Loucy (cell line): ENCODE measurements at regions not wholly inside any gene's neighbourhood (a gene's known extent, or its start where the extent isn't known, plus 50 kb on each side); places are given as distances from the start of the nearest gene placed in this dataset.

ENCODE experiments used
- H2AFZ ChIP-seq: fragments of 200-600 bp; sonication (generic); 2 replicates; pipeline ENCODE4 v1.6.0; 2016; ENCODE audit warnings: antibody characterized with exemption, mild to moderate bottlenecking, low read length, moderate library complexity
- H3F3A ChIP-seq: fragments of 200-600 bp; 2 replicates; pipeline ENCODE4 v1.6.0; 2016; ENCODE audit warnings: antibody characterized with exemption, low read depth, mild to moderate bottlenecking
- H3K27me3 ChIP-seq: fragments of 200-600 bp; sonication (generic); 2 replicates; pipeline ENCODE4 v1.6.1; 2014; ENCODE audit warnings: low read length, mild to moderate bottlenecking; ENCODE audit not compliant: insufficient read depth, poor library complexity, severe bottlenecking
- H3K36me3 ChIP-seq: fragments of 200-600 bp; sonication (generic); 2 replicates; pipeline ENCODE4 v1.6.1; 2016; ENCODE audit warnings: low read length; ENCODE audit not compliant: insufficient read depth
- H3K4me1 ChIP-seq: fragments of 200-600 bp; sonication (generic); 2 replicates; pipeline ENCODE4 v1.5.1; 2014; ENCODE audit warnings: low read length, mild to moderate bottlenecking; ENCODE audit not compliant: insufficient read depth, poor library complexity, severe bottlenecking
- H3K4me2 ChIP-seq: fragments of 200-600 bp; sonication (generic); 2 replicates; pipeline ENCODE4 v1.6.0; 2014; ENCODE audit warnings: antibody characterized with exemption, low read length, low read depth, mild to moderate bottlenecking; ENCODE audit not compliant: poor library complexity, severe bottlenecking
- H3K4me3 ChIP-seq: fragments of 200-600 bp; sonication (generic); 2 replicates; pipeline ENCODE4 v1.5.1; 2014; ENCODE audit warnings: low read length, mild to moderate bottlenecking, mixed read lengths; ENCODE audit not compliant: poor library complexity, severe bottlenecking
- H3K79me2 ChIP-seq: fragments of 200-600 bp; sonication (generic); 2 replicates; pipeline ENCODE4 v1.6.1; 2014; ENCODE audit warnings: low read length; ENCODE audit not compliant: insufficient read depth
- H3K9ac ChIP-seq: fragments of 200-600 bp; sonication (generic); 2 replicates; pipeline ENCODE4 v1.6.0; 2014; ENCODE audit warnings: mild to moderate bottlenecking, low read depth, low read length, moderate library complexity; ENCODE audit not compliant: poor library complexity, severe bottlenecking
- H3K9me2 ChIP-seq: fragments of 200-600 bp; sonication (generic); replicated peaks from 2 replicates; pipeline ENCODE4 v1.6.1; 2016; ENCODE audit warnings: low read depth, low read length, mixed read lengths
- H3K9me3 ChIP-seq: fragments of 200-600 bp; sonication (generic); 2 replicates; pipeline ENCODE4 v1.6.1; 2014; ENCODE audit warnings: mild to moderate bottlenecking, antibody characterized with exemption, low read length, low read depth; ENCODE audit not compliant: insufficient read depth
- H4K20me1 ChIP-seq: fragments of 200-600 bp; sonication (generic); 2 replicates; pipeline ENCODE4 v1.6.0; 2014; ENCODE audit warnings: antibody characterized with exemption, low read length, mild to moderate bottlenecking; ENCODE audit not compliant: insufficient read depth, poor library complexity, severe bottlenecking
- EZH2phosphoT487 ChIP-seq: fragments of 200-600 bp; IDR thresholded peaks from 2 replicates; pipeline ENCODE4 v1.6.1; 2018; ENCODE audit warnings: antibody characterized with exemption, mild to moderate bottlenecking, moderate library complexity, borderline replicate concordance
- TF ChIP-seq, protein P1 (sequence below): fragments of 200-600 bp; sonication (generic); conservative IDR thresholded peaks from 2 replicates; pipeline ENCODE4 v1.5.1; 2014; ENCODE audit warnings: mild to moderate bottlenecking, antibody characterized with exemption, low read length

- Histone ChIP-seq H3K36me3 (no peaks in the 10 kb centered on the region), H4K20me1 (no peaks in the 10 kb centered on the region), H3K27me3 (no peaks in the 10 kb centered on the region), H3K9me3 (no peaks in the 10 kb centered on the region), H3K4me2 (no peak overlapping the region), H3K9me2 (no peaks in the 10 kb centered on the region), H2AFZ (no peak overlapping the region; the same call in 1 of the 2 replicates), H3K4me1 (peaks cover 4% of the 10 kb centered on the region), H3K79me2 (no peaks in the 10 kb centered on the region), H3K4me3 (no peak overlapping the region), H3K9ac (no peak overlapping the region), H3F3A (no peaks in the 10 kb centered on the region)
- TF ChIP-seq, protein P1, sequence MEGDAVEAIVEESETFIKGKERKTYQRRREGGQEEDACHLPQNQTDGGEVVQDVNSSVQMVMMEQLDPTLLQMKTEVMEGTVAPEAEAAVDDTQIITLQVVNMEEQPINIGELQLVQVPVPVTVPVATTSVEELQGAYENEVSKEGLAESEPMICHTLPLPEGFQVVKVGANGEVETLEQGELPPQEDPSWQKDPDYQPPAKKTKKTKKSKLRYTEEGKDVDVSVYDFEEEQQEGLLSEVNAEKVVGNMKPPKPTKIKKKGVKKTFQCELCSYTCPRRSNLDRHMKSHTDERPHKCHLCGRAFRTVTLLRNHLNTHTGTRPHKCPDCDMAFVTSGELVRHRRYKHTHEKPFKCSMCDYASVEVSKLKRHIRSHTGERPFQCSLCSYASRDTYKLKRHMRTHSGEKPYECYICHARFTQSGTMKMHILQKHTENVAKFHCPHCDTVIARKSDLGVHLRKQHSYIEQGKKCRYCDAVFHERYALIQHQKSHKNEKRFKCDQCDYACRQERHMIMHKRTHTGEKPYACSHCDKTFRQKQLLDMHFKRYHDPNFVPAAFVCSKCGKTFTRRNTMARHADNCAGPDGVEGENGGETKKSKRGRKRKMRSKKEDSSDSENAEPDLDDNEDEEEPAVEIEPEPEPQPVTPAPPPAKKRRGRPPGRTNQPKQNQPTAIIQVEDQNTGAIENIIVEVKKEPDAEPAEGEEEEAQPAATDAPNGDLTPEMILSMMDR = peak; percentile 80
- TF ChIP-seq EZH2phosphoT487 = no peak
Observed at GRCh38 chr18:43587538-43588153, 310.4 kb upstream of the SYT4 start.

GRCh38 chr18:43588838-43589237 lies 311.5 kb upstream of the SYT4 start:
- Histone ChIP-seq H2AFZ (peak overlapping the region; percentile 30; the same call in 1 of the 2 replicates), H3K4me3 (no peak overlapping the region), H3K4me2 (no peak overlapping the region), H3K9me3 (no peaks in the 10 kb centered on the region), H3K27me3 (no peaks in the 10 kb centered on the region), H3K36me3 (no peaks in the 10 kb centered on the region), H3K79me2 (no peaks in the 10 kb centered on the region), H3F3A (no peaks in the 10 kb centered on the region), H4K20me1 (no peaks in the 10 kb centered on the region), H3K4me1 (peaks cover 4% of the 10 kb centered on the region), H3K9me2 (no peaks in the 10 kb centered on the region), H3K9ac (no peak overlapping the region)
- TF ChIP-seq, protein P1 = no peak

DNA sequence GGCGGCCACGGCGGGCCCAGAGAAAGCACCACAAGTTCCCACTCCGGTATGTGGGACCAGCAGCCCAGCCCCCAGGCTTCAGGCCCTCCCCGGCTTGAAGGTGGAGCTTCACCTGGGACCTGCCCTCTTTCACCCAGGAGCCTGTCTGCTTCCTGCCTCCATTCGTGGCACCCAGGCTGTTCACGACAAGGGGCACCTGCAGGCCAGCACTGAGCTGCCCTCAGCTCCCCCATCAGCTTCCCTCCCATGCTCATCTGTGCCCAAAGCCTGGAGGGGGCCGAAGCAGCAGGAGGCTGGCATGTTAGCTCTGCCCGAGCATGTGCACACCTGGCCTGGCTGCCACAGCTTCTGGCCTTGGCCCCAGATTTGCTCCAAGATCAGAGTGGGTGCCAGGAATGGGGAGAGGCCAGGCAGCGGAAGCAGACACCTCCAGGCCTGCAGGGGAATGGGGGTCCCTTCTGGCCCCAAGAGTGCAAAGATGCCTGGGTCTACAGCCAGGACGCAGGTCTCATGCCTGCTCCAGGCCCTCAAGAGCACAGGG lies 312.4 kb upstream of the SYT4 start:
- no peak overlapping the region for H3K4me2 ChIP-seq
- peaks cover 4% of the 10 kb centered on the region for H3K4me1 ChIP-seq
- no peak overlapping the region for H3K9ac ChIP-seq
- TF ChIP-seq, protein P1 = no peak
- no peak for TF ChIP-seq EZH2phosphoT487
- H3F3A ChIP-seq = no peaks in the 10 kb centered on the region
- no peak overlapping the region; the same call in 1 of the 2 replicates for H2AFZ ChIP-seq
- no peaks in the 10 kb centered on the region for H3K9me3 ChIP-seq
- H3K79me2 ChIP-seq = no peaks in the 10 kb centered on the region
- no peak overlapping the region for H3K4me3 ChIP-seq
- H3K36me3 ChIP-seq = no peaks in the 10 kb centered on the region
- no peaks in the 10 kb centered on the region for H4K20me1 ChIP-seq
- no peaks in the 10 kb centered on the region for H3K27me3 ChIP-seq
- H3K9me2 ChIP-seq = no peaks in the 10 kb centered on the region
